GM23338 (cell line): ENCODE measurements at regions not wholly inside any gene's neighbourhood (a gene's known extent, or its start where the extent isn't known, plus 50 kb on each side); places are given as distances from the start of the nearest gene placed in this dataset.

Experiments
- CTCF ChIP-seq, 2 experiments: fragments of 200-600 bp in 1 of 2; sonication (generic) in 1 of 2; conservative IDR thresholded peaks; 2 replicates each; pipeline versions ENCODE4 v1.5.1 to v1.6.1; 2016 to 2017; ENCODE audit warnings: antibody characterized with exemption in 2 of 2, low read depth in 2 of 2, mild to moderate bottlenecking in 2 of 2, moderate library complexity in 1 of 2
- EZH2 ChIP-seq: fragments of 200-600 bp; sonication (generic); IDR thresholded peaks from one replicate; pipeline ENCODE4 v1.8.0; 2017; ENCODE audit warnings: antibody characterized with exemption, mild to moderate bottlenecking, low read depth; ENCODE audit not compliant: unreplicated experiment
- JUNB ChIP-seq: IDR thresholded peaks from one replicate; pipeline ENCODE4 v1.6.1; 2016; ENCODE audit warnings: antibody characterized with exemption; ENCODE audit not compliant: unreplicated experiment
- ZNF331 ChIP-seq: fragments of 250-450 bp; sonication (Bioruptor Pico); IDR thresholded peaks from 2 replicates; pipeline ENCODE4 v1.5.0; 2020; ENCODE audit warnings: low read depth, mild to moderate bottlenecking, moderate library complexity

DNA sequence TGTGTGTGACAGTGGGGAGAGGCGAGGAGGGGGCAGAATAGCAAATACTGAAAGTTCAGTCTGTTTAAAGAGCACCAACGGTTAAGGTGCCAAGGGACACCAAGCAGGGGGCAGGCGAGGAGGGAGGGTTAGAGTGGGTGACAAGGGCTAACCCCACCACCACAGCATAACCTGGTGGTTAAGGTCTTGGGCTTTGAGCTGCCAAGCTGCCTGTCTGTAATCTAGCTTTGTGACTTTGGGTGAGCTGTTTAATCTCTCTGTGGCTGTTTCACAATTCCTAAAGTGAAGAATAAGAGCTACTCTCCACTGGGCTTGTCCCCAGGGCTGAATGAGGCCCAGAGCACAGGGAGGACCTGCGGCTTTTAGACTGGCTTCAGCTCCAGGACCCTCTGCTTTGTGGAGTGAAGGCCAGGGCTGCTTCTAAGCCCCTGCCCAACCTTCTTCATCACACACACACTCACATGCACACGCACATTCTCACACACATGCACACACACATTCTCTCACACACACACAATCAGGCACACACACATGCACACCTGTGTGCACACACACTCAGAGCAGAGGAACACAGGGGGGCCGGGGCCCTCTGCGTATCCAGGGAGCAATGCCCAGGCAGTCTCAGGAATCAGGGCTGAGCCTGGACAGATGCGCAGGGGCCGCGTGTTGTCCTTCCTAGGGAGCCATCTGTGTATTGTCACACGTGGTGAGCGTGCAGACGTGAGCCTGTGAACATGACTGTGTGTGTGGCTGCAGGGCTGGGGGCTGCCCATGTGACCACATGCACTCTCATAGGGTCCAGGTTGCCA is 101.6 kb upstream of the TARDBP start:
- TF ChIP-seq CTCF (conservative IDR thresholded peaks at IDR 0.05; ENCODE audit: low read depth in 2 of 2) = no peak
- TF ChIP-seq EZH2 = no peak
- no peak for TF ChIP-seq JUNB
- TF ChIP-seq ZNF331 (CRISPR knock-in tag) = no peak
